Dermis blood vessel endothelial cell (primary cell): ENCODE measurements at regions not wholly inside any gene's neighbourhood (a gene's known extent, or its start where the extent isn't known, plus 50 kb on each side); places are given as distances from the start of the nearest gene placed in this dataset.

Source experiments
- DNase-seq: peaks from one replicate; pipeline ENCODE4 v3.0.0; 2010

- no peak for DNase-seq
Observed at GRCh38 chr5:61596265-61596664, 264.2 kb downstream of the ZSWIM6 start.

GRCh38 chr5:61597684-61598083 is 265.6 kb downstream of the ZSWIM6 start:
- DNase-seq, result no peak

- DNase-seq, result no peak
Observed at GRCh38 chr5:61598126-61598525, 266.1 kb downstream of the ZSWIM6 start.

- DNase-seq, result no peak
Observed at GRCh38 chr5:61599370-61600122, 267.5 kb downstream of the ZSWIM6 start.

- no peak for DNase-seq
Observed at GRCh38 chr5:61600123-61600444, 268.0 kb downstream of the ZSWIM6 start.

- no peak for DNase-seq
Observed at GRCh38 chr5:61600945-61601511, 269.0 kb downstream of the ZSWIM6 start.

GRCh38 chr5:61603211-61603908 is 271.3 kb downstream of the ZSWIM6 start:
- DNase-seq, result no peak

- DNase-seq, result no peak
Observed at GRCh38 chr5:61604076-61605025, 272.3 kb downstream of the ZSWIM6 start.

- no peak for DNase-seq
Observed at GRCh38 chr5:61609840-61610677, 278.0 kb downstream of the ZSWIM6 start.

- no peak for DNase-seq
Observed at GRCh38 chr5:61610678-61611024, 278.6 kb downstream of the ZSWIM6 start.

GRCh38 chr5:61612431-61612830 is 280.4 kb downstream of the ZSWIM6 start:
- DNase-seq, result no peak

GRCh38 chr5:61613679-61614078 is 281.6 kb downstream of the ZSWIM6 start:
- DNase-seq, result no peak

- no peak for DNase-seq
Observed at GRCh38 chr5:61614606-61615005, 282.5 kb downstream of the ZSWIM6 start.

- no peak for DNase-seq
Observed at GRCh38 chr5:61617039-61617438, 285.0 kb downstream of the ZSWIM6 start.

GRCh38 chr5:61617995-61618525 is 286.0 kb downstream of the ZSWIM6 start:
- DNase-seq, result no peak

GRCh38 chr5:61618577-61618976 is 286.5 kb downstream of the ZSWIM6 start:
- no peak for DNase-seq

- DNase-seq, result no peak
Observed at GRCh38 chr5:61619289-61619688, 287.2 kb downstream of the ZSWIM6 start.

GRCh38 chr5:61619777-61620518 is 287.9 kb downstream of the ZSWIM6 start:
- DNase-seq, result no peak

GRCh38 chr5:61620699-61621182 is 288.7 kb downstream of the ZSWIM6 start:
- no peak for DNase-seq

- no peak for DNase-seq
Observed at GRCh38 chr5:61621202-61621650, 289.2 kb downstream of the ZSWIM6 start.

- no peak for DNase-seq
Observed at GRCh38 chr5:61622156-61622555, 290.1 kb downstream of the ZSWIM6 start.
